ENCODE measurements at regions not wholly inside any gene's neighbourhood (a gene's known extent, or its start where the extent isn't known, plus 50 kb on each side); places are given as distances from the start of the nearest gene placed in this dataset.

GRCh38 chr15:93826293-93826692 lies 405.1 kb upstream of the MCTP2 start:
- TF ChIP-seq NCOA1 (IDR thresholded peaks at IDR 0.05; ENCODE audit: low read depth) (no peak), POLR2AphosphoS5 (IDR thresholded peaks at IDR 0.05; ENCODE audit: control insufficient read depth, insufficient read depth, low read depth, low read length) (no peak), CHD2 (IDR thresholded peaks at IDR 0.05; ENCODE audit: low read depth, low read length) (no peak), FOSL1 (tag; conservative IDR thresholded peaks at IDR 0.05) (no peak), MEF2D (tag; conservative IDR thresholded peaks at IDR 0.05; ENCODE audit: low read depth) (no peak), TAF15 (IDR thresholded peaks at IDR 0.05; ENCODE audit: low read depth, low read length) (no peak), CBFB (CRISPR knock-in tag; IDR thresholded peaks at IDR 0.05) (no peak)
- TF ChIP-seq, protein P1, sequence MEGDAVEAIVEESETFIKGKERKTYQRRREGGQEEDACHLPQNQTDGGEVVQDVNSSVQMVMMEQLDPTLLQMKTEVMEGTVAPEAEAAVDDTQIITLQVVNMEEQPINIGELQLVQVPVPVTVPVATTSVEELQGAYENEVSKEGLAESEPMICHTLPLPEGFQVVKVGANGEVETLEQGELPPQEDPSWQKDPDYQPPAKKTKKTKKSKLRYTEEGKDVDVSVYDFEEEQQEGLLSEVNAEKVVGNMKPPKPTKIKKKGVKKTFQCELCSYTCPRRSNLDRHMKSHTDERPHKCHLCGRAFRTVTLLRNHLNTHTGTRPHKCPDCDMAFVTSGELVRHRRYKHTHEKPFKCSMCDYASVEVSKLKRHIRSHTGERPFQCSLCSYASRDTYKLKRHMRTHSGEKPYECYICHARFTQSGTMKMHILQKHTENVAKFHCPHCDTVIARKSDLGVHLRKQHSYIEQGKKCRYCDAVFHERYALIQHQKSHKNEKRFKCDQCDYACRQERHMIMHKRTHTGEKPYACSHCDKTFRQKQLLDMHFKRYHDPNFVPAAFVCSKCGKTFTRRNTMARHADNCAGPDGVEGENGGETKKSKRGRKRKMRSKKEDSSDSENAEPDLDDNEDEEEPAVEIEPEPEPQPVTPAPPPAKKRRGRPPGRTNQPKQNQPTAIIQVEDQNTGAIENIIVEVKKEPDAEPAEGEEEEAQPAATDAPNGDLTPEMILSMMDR (IDR thresholded peaks at IDR 0.05 in 2 of 3, conservative IDR thresholded peaks at IDR 0.05 in 1 of 3; ENCODE audit: insufficient read depth in 2 of 3, low read depth in 1 of 3, low read length in 3 of 3), result no peak
- TF ChIP-seq, protein P2, sequence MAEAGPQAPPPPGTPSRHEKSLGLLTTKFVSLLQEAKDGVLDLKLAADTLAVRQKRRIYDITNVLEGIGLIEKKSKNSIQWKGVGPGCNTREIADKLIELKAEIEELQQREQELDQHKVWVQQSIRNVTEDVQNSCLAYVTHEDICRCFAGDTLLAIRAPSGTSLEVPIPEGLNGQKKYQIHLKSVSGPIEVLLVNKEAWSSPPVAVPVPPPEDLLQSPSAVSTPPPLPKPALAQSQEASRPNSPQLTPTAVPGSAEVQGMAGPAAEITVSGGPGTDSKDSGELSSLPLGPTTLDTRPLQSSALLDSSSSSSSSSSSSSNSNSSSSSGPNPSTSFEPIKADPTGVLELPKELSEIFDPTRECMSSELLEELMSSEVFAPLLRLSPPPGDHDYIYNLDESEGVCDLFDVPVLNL (CRISPR knock-in tag; IDR thresholded peaks at IDR 0.05; ENCODE audit: low read depth), result no peak
- TF ChIP-seq, protein P3, sequence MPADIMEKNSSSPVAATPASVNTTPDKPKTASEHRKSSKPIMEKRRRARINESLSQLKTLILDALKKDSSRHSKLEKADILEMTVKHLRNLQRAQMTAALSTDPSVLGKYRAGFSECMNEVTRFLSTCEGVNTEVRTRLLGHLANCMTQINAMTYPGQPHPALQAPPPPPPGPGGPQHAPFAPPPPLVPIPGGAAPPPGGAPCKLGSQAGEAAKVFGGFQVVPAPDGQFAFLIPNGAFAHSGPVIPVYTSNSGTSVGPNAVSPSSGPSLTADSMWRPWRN (IDR thresholded peaks at IDR 0.05; ENCODE audit: low read depth), result no peak
- TF ChIP-seq, protein P4, sequence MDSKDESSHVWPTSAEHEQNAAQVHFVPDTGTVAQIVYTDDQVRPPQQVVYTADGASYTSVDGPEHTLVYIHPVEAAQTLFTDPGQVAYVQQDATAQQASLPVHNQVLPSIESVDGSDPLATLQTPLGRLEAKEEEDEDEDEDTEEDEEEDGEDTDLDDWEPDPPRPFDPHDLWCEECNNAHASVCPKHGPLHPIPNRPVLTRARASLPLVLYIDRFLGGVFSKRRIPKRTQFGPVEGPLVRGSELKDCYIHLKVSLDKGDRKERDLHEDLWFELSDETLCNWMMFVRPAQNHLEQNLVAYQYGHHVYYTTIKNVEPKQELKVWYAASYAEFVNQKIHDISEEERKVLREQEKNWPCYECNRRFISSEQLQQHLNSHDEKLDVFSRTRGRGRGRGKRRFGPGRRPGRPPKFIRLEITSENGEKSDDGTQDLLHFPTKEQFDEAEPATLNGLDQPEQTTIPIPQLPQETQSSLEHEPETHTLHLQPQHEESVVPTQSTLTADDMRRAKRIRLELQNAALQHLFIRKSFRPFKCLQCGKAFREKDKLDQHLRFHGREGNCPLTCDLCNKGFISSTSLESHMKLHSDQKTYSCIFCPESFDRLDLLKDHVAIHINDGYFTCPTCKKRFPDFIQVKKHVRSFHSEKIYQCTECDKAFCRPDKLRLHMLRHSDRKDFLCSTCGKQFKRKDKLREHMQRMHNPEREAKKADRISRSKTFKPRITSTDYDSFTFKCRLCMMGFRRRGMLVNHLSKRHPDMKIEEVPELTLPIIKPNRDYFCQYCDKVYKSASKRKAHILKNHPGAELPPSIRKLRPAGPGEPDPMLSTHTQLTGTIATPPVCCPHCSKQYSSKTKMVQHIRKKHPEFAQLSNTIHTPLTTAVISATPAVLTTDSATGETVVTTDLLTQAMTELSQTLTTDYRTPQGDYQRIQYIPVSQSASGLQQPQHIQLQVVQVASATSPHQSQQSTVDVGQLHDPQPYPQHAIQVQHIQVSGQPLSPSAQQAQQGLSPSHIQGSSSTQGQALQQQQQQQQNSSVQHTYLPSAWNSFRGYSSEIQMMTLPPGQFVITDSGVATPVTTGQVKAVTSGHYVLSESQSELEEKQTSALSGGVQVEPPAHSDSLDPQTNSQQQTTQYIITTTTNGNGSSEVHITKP (IDR thresholded peaks at IDR 0.05; ENCODE audit: partially characterized antibody), result no peak

All from K562 (cell line).